Stimulated activated CD4-positive, alpha-beta T cell treated with anti-CD3 and anti-CD28 coated beads, TNF-alpha, amount 100 ng/mL, for 1 hour (primary cell): ENCODE measurements at regions not wholly inside any gene's neighbourhood (a gene's known extent, or its start where the extent isn't known, plus 50 kb on each side); places are given as distances from the start of the nearest gene placed in this dataset.

Experiments used
- DNase-seq, 3 donors: peaks; one replicate each; pipeline ENCODE4 v3.0.0-alpha.2; 2020; ENCODE audit warnings: low read depth in 3 of 3, low spot score in 1 of 3

GRCh38 chrX:30951003-30951402, 61.9 kb upstream of the TAB3 start:
- DNase-seq, result no peak

GRCh38 chrX:30950391-30950790, 61.3 kb upstream of the TAB3 start:
- no peak for DNase-seq

GRCh38 chrX:30949554-30949953, 60.5 kb upstream of the TAB3 start:
- DNase-seq, result no peak

GRCh38 chrX:30948626-30949025, 59.6 kb upstream of the TAB3 start:
- DNase-seq, result no peak

DNA sequence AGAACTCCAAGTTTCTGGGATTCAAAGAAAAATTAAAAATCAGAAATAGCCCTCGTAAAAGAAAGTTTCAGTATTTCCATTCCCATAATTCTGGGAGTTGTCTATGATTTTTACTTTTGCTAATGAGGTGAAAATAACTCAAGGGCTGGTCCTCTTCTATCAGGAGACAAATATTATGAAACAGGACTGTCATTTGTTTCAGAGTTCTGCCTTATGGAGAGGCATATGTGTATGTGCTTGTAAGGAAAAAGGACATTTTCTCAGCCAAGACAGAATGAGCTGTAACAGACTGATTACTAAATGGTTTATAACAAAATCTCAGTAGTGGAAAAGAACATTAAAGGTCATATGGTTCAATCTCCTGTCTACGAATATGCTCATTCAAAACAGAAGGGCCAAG, 59.0 kb upstream of the TAB3 start:
- no peak for DNase-seq

GRCh38 chrX:30943984-30944383, 54.9 kb upstream of the TAB3 start:
- DNase-seq, result no peak

- DNase-seq, result no peak
Measured at GRCh38 chrX:30941898-30942297, 52.8 kb upstream of the TAB3 start.

- no peak for DNase-seq
Measured at GRCh38 chrX:30939928-30940327, 50.9 kb upstream of the TAB3 start.
